C4-2B (cell line): ENCODE measurements at regions not wholly inside any gene's neighbourhood (a gene's known extent, or its start where the extent isn't known, plus 50 kb on each side); places are given as distances from the start of the nearest gene placed in this dataset.

Source experiments
- ZFX ChIP-seq: fragments of 450-650 bp; IDR thresholded peaks from 2 replicates; pipeline ENCODE4 v1.6.1; 2017
- TF ChIP-seq, protein P1 (sequence below): fragments of 450-650 bp; conservative IDR thresholded peaks from 2 replicates; pipeline ENCODE4 v1.5.1; 2017; ENCODE audit warnings: mild to moderate bottlenecking

GRCh38 chr12:19912991-19913390 lies 455.3 kb upstream of the PDE3A start:
- TF ChIP-seq, protein P1, sequence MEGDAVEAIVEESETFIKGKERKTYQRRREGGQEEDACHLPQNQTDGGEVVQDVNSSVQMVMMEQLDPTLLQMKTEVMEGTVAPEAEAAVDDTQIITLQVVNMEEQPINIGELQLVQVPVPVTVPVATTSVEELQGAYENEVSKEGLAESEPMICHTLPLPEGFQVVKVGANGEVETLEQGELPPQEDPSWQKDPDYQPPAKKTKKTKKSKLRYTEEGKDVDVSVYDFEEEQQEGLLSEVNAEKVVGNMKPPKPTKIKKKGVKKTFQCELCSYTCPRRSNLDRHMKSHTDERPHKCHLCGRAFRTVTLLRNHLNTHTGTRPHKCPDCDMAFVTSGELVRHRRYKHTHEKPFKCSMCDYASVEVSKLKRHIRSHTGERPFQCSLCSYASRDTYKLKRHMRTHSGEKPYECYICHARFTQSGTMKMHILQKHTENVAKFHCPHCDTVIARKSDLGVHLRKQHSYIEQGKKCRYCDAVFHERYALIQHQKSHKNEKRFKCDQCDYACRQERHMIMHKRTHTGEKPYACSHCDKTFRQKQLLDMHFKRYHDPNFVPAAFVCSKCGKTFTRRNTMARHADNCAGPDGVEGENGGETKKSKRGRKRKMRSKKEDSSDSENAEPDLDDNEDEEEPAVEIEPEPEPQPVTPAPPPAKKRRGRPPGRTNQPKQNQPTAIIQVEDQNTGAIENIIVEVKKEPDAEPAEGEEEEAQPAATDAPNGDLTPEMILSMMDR = no peak
- TF ChIP-seq ZFX = no peak
